HepG2 (cell line): ENCODE measurements at regions not wholly inside any gene's neighbourhood (a gene's known extent, or its start where the extent isn't known, plus 50 kb on each side); places are given as distances from the start of the nearest gene placed in this dataset.

Experiments used
- AHDC1 ChIP-seq: sonication (generic); formaldehyde crosslinking; IDR thresholded peaks from 2 replicates; pipeline ENCODE4 v1.5.1; 2020; ENCODE audit warnings: mild to moderate bottlenecking, missing genetic modification reagents, borderline replicate concordance
- FOSL2 ChIP-seq: sonication (generic); formaldehyde crosslinking; IDR thresholded peaks from 2 replicates; pipeline ENCODE4 v1.4.0; 2020; ENCODE audit warnings: missing genetic modification reagents
- FOXP4 ChIP-seq: sonication (generic); formaldehyde crosslinking; IDR thresholded peaks from 2 replicates; pipeline ENCODE4 v1.4.0; 2020; ENCODE audit warnings: missing genetic modification reagents
- GATAD1 ChIP-seq: IDR thresholded peaks from 2 replicates; pipeline ENCODE4 v1.6.1; 2016; ENCODE audit warnings: missing genetic modification reagents, missing compliant biosample characterization
- GATAD2A ChIP-seq: IDR thresholded peaks from 2 replicates; pipeline ENCODE4 v1.6.1; 2016
- HDAC2 ChIP-seq: sonication (generic); formaldehyde crosslinking; IDR thresholded peaks from 2 replicates; pipeline ENCODE4 v1.4.0; 2020; ENCODE audit warnings: missing genetic modification reagents
- HNF1B ChIP-seq: sonication (generic); formaldehyde crosslinking; IDR thresholded peaks from 2 replicates; pipeline ENCODE4 v1.5.1; 2020; ENCODE audit warnings: mild to moderate bottlenecking, moderate library complexity, missing genetic modification reagents
- TBL1XR1 ChIP-seq: fragments of 150-350 bp; IDR thresholded peaks from 2 replicates; pipeline ENCODE4 v1.6.1; 2014; ENCODE audit warnings: borderline replicate concordance, low read length; ENCODE audit not compliant: partially characterized antibody
- YEATS2 ChIP-seq: sonication (generic); formaldehyde crosslinking; IDR thresholded peaks from 2 replicates; pipeline ENCODE4 v1.4.0; 2020; ENCODE audit warnings: missing genetic modification reagents, borderline replicate concordance
- ZKSCAN5 ChIP-seq: sonication (generic); formaldehyde crosslinking; IDR thresholded peaks from 2 replicates; pipeline ENCODE4 v1.5.1; 2020; ENCODE audit warnings: mild to moderate bottlenecking, missing genetic modification reagents
- ZNF343 ChIP-seq: sonication (generic); formaldehyde crosslinking; IDR thresholded peaks from 2 replicates; pipeline ENCODE4 v1.4.0; 2020; ENCODE audit warnings: mild to moderate bottlenecking, missing genetic modification reagents
- ZNF350 ChIP-seq: sonication (generic); formaldehyde crosslinking; IDR thresholded peaks from 2 replicates; pipeline ENCODE4 v1.4.0; 2020; ENCODE audit warnings: mild to moderate bottlenecking, low read depth, missing genetic modification reagents, borderline replicate concordance
- ZNF362 ChIP-seq: sonication (generic); formaldehyde crosslinking; IDR thresholded peaks from 2 replicates; pipeline ENCODE4 v1.4.0; 2020; ENCODE audit warnings: missing genetic modification reagents, mild to moderate bottlenecking, borderline replicate concordance
- ZNF543 ChIP-seq: sonication (generic); formaldehyde crosslinking; IDR thresholded peaks from 2 replicates; pipeline ENCODE4 v1.4.0; 2020; ENCODE audit warnings: mild to moderate bottlenecking, missing genetic modification reagents
- ZNF644 ChIP-seq: IDR thresholded peaks from 2 replicates; pipeline ENCODE4 v1.6.1; 2016; ENCODE audit warnings: low read depth

- TF ChIP-seq ZNF343 (CRISPR knock-in tag) = 0 out of 2 replicates have a peak, but pooled peaks have one; percentile 20
- peak; percentile 98 for TF ChIP-seq TBL1XR1
- peak; percentile 85 for TF ChIP-seq FOXP4 (CRISPR knock-in tag)
- no peak for TF ChIP-seq ZNF543 (CRISPR knock-in tag)
- peak; percentile 35; the same call in 1 of the 2 replicates for TF ChIP-seq ZNF362 (CRISPR knock-in tag)
- TF ChIP-seq HNF1B = 0 out of 2 replicates have a peak, but pooled peaks have one; percentile 33
- peak; percentile 93 for TF ChIP-seq FOSL2 (CRISPR knock-in tag)
- peak; percentile 85 for TF ChIP-seq HDAC2
- TF ChIP-seq YEATS2 = peak; percentile 50; the same call in 1 of the 2 replicates
- peak; percentile 76; the same call in 1 of the 2 replicates for TF ChIP-seq ZKSCAN5 (CRISPR knock-in tag)
- peak; percentile 65; the same call in 1 of the 2 replicates for TF ChIP-seq ZNF350
- peak; percentile 53 for TF ChIP-seq GATAD1
- peak; percentile 96 for TF ChIP-seq GATAD2A (CRISPR knock-in tag)
- TF ChIP-seq ZNF644 (CRISPR knock-in tag) = peak; percentile 94
- TF ChIP-seq AHDC1 = peak; percentile 91
These were observed 298.2 kb downstream of the KBTBD8 start (continued) for GRCh38 chr3:67296039-67296892.
